ENCODE measurements at regions not wholly inside any gene's neighbourhood (a gene's known extent, or its start where the extent isn't known, plus 50 kb on each side); places are given as distances from the start of the nearest gene placed in this dataset.

DNA sequence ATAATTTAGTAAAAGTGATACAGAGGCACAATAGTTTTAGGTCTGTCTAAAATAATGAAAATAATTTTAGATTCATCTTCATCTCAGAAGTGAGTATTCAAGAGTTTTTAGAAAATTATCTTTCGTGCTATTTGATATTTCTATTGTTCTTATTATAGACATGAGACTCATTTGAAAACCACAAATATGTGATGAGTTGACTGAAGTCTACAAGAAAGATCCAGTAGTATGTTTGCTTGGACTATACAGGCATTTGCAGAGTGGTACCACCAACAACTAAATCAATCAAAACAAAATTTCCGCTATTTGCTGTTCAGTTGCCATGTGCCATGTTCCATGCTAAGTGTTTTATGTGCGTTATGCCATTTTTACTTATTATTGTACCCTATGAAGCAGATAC is 1318.5 kb downstream of the STIM2 start:
- no peak for TF ChIP-seq CTCF (IDR thresholded peaks at IDR 0.05)
- no peak for TF ChIP-seq POLR2A (IDR thresholded peaks at IDR 0.05; ENCODE audit: low read depth)
- TF ChIP-seq POLR2AphosphoS5 (IDR thresholded peaks at IDR 0.05) = no peak
- TF ChIP-seq EP300 (IDR thresholded peaks at IDR 0.05) = no peak

Measured in esophagus muscularis mucosa (tissue), 4 donors.